ENCODE measurements at regions not wholly inside any gene's neighbourhood (a gene's known extent, or its start where the extent isn't known, plus 50 kb on each side); places are given as distances from the start of the nearest gene placed in this dataset.

- no peak for TF ChIP-seq CTCF (conservative IDR thresholded peaks at IDR 0.05; ENCODE audit: low read length)
- TF ChIP-seq EZH2phosphoT487 (IDR thresholded peaks at IDR 0.05; ENCODE audit: borderline replicate concordance, low read depth, low read length): no peak
Observed at GRCh38 chr12:3980504-3981272, 107.5 kb upstream of the PARP11 start.
